HCT116 (cell line): ENCODE measurements at regions not wholly inside any gene's neighbourhood (a gene's known extent, or its start where the extent isn't known, plus 50 kb on each side); places are given as distances from the start of the nearest gene placed in this dataset.

Experiments
- FOSL1 ChIP-seq: IDR thresholded peaks from 2 replicates; pipeline ENCODE4 v1.6.1; 2012; ENCODE audit warnings: low read depth
- POLR2A ChIP-seq: IDR thresholded peaks from 2 replicates; pipeline ENCODE4 v1.7.0; 2011; ENCODE audit warnings: borderline replicate concordance; ENCODE audit not compliant: insufficient read depth, insufficient read length; ENCODE audit errors: extremely low read depth
- POLR2AphosphoS5 ChIP-seq: IDR thresholded peaks from 2 replicates; pipeline ENCODE4 v1.6.1; 2011; ENCODE audit warnings: mild to moderate bottlenecking, low read depth, low read length, moderate library complexity
- TCF7L2 ChIP-seq: IDR thresholded peaks from 2 replicates; pipeline ENCODE4 v1.7.0; 2011; ENCODE audit warnings: borderline replicate concordance, inconsistent platforms; ENCODE audit not compliant: insufficient read depth, insufficient read length; ENCODE audit errors: extremely low read depth
- TF ChIP-seq, protein P1 (sequence below), 3 experiments: fragments of 200-600 bp in 1 of 3; sonication (generic) in 1 of 3; IDR thresholded peaks in 2 of 3; conservative IDR thresholded peaks in 1 of 3; 2 replicates each; pipeline ENCODE4 v1.5.1; 2012 to 2017; ENCODE audit warnings: low read depth in 2 of 3, low read length in 2 of 3, antibody characterized with exemption in 1 of 3, borderline replicate concordance in 1 of 3, control low read depth in 1 of 3, mild to moderate bottlenecking in 1 of 3, mixed read lengths in 1 of 3, mixed run types in 1 of 3, moderate library complexity in 1 of 3; ENCODE audit not compliant: insufficient read depth in 1 of 3
- TF ChIP-seq, protein P2 (sequence below): IDR thresholded peaks from 2 replicates; pipeline ENCODE4 v1.6.1; 2012; ENCODE audit warnings: low read depth

DNA sequence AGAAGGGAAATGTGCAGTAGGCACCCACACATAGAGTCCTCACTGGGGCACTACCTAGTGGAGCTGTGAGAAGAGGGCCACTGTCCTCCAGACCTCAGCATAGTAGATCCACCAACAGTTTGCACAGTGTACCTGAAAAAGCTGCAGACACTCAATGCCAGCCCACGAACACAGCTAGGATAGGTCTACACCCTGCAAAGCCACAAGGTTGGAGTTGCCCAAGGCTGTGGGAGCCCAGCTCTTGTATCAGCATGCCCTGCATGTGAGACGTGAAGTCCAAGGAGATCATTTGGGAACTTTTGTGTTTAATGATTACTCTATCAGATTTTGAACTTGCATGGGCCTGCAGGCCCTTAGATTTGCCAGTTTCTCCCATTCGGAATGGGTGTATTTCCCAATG, 299.4 kb upstream of the OLFM3 start:
- TF ChIP-seq, protein P1, sequence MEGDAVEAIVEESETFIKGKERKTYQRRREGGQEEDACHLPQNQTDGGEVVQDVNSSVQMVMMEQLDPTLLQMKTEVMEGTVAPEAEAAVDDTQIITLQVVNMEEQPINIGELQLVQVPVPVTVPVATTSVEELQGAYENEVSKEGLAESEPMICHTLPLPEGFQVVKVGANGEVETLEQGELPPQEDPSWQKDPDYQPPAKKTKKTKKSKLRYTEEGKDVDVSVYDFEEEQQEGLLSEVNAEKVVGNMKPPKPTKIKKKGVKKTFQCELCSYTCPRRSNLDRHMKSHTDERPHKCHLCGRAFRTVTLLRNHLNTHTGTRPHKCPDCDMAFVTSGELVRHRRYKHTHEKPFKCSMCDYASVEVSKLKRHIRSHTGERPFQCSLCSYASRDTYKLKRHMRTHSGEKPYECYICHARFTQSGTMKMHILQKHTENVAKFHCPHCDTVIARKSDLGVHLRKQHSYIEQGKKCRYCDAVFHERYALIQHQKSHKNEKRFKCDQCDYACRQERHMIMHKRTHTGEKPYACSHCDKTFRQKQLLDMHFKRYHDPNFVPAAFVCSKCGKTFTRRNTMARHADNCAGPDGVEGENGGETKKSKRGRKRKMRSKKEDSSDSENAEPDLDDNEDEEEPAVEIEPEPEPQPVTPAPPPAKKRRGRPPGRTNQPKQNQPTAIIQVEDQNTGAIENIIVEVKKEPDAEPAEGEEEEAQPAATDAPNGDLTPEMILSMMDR (IDR thresholded peaks at IDR 0.05 in 2 of 3, conservative IDR thresholded peaks at IDR 0.05 in 1 of 3; ENCODE audit: borderline replicate concordance in 1 of 3, insufficient read depth in 1 of 3, low read depth in 2 of 3, low read length in 2 of 3): no peak
- no peak for TF ChIP-seq TCF7L2
- TF ChIP-seq POLR2AphosphoS5: no peak
- TF ChIP-seq, protein P2, sequence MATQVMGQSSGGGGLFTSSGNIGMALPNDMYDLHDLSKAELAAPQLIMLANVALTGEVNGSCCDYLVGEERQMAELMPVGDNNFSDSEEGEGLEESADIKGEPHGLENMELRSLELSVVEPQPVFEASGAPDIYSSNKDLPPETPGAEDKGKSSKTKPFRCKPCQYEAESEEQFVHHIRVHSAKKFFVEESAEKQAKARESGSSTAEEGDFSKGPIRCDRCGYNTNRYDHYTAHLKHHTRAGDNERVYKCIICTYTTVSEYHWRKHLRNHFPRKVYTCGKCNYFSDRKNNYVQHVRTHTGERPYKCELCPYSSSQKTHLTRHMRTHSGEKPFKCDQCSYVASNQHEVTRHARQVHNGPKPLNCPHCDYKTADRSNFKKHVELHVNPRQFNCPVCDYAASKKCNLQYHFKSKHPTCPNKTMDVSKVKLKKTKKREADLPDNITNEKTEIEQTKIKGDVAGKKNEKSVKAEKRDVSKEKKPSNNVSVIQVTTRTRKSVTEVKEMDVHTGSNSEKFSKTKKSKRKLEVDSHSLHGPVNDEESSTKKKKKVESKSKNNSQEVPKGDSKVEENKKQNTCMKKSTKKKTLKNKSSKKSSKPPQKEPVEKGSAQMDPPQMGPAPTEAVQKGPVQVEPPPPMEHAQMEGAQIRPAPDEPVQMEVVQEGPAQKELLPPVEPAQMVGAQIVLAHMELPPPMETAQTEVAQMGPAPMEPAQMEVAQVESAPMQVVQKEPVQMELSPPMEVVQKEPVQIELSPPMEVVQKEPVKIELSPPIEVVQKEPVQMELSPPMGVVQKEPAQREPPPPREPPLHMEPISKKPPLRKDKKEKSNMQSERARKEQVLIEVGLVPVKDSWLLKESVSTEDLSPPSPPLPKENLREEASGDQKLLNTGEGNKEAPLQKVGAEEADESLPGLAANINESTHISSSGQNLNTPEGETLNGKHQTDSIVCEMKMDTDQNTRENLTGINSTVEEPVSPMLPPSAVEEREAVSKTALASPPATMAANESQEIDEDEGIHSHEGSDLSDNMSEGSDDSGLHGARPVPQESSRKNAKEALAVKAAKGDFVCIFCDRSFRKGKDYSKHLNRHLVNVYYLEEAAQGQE: no peak
- no peak for TF ChIP-seq FOSL1
- TF ChIP-seq POLR2A: no peak
